NK-92 (cell line): ENCODE measurements at regions not wholly inside any gene's neighbourhood (a gene's known extent, or its start where the extent isn't known, plus 50 kb on each side); places are given as distances from the start of the nearest gene placed in this dataset.
A peak's percentile ranks its signal among the peaks of the same experiment; 100 is the strongest.

Source experiments
- DNase-seq: peaks from one replicate; lab custom pipeline; 2025; ENCODE audit not compliant: unreplicated experiment; lab: John Stamatoyannopoulos, UW

DNA sequence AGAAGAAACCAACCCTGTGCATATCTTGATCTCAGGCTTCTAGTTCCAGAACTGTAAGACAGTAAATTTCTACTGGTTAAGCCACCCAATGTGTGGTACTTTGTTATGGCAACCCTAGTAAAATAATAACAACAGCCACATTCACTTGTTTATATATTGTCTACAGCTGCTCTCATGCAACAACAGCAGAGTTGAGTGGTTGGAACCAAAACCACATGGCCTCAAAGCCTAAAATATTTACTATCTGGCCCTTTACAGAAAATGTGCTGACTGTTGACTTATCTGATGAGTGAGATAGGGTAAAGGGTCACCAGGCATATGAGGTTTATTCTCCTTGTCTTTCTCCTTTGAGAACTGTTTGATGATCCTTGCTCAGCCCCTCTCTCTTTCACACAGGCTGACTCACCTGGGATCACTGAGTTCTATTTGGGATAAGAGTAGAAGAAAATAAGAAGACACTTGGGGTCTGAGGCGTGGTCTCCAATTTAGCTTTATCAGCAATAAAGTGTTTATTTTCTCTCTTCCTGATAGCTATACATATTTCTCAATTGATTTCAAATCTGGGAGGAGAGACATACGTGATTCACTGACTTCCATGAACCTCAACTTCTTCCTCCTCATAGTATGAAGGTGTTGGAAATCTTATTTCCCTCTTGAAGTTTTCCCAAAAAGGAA is 227.5 kb upstream of the STARD13 start:
- no peak for DNase-seq

DNA sequence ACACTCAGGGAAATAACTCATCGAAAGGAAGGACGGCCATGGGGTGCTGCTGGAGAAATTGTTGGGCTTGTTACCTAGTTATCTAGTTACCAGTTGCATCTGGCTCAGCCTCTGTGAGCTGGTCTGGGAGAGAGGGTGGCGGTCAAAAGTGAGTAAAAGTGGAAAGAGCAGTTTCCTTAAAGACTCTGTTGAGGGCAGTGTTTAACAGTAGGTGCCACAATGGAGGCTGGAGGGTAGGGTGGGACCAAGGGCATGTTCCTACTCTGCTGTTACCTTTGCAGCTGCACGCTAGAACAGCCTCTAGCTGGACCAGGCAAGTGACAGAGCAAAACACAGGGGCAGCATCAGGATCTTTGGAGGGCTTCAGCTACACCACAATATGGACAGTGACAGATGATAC is 228.8 kb upstream of the STARD13 start:
- no peak for DNase-seq

DNA sequence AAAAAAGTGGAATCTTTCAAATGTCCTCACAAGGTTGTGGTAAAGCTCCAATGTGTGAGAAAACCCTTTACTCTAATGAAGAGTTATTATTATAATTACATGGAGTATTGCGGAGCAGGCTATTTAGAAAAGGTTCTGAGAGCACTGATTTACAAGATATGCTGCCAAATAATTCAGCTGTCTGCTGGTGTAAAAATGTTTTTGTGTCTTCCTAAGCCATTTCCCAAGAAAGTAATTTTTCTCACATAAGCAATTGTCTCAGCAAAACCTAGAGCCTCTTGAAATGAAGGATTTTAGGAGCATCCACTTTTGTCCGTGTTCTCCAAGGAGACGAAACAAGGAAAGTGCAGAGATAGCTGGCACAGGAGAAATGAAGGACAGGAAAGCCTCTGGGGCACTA is 229.6 kb upstream of the STARD13 start:
- DNase-seq: no peak

DNA sequence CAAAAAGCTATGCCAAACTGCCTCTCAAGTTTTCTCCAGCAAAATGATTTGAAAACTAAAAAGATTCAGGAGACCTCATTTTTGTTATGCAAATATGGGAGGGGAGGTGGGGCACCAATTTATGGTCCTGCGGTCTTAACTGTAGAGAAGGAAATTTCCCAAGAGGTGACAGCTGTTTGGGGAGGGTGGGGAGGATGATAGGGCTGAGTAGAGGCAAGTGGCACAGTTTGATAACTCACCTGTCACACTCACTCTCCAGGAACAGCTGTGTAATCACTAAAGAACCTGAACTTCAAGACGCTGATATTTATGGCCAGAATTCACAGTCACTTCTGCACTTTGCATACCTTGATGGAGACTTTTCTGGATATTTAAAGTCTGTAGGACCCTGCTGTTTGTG is 232.9 kb upstream of the STARD13 start:
- no peak for DNase-seq

DNA sequence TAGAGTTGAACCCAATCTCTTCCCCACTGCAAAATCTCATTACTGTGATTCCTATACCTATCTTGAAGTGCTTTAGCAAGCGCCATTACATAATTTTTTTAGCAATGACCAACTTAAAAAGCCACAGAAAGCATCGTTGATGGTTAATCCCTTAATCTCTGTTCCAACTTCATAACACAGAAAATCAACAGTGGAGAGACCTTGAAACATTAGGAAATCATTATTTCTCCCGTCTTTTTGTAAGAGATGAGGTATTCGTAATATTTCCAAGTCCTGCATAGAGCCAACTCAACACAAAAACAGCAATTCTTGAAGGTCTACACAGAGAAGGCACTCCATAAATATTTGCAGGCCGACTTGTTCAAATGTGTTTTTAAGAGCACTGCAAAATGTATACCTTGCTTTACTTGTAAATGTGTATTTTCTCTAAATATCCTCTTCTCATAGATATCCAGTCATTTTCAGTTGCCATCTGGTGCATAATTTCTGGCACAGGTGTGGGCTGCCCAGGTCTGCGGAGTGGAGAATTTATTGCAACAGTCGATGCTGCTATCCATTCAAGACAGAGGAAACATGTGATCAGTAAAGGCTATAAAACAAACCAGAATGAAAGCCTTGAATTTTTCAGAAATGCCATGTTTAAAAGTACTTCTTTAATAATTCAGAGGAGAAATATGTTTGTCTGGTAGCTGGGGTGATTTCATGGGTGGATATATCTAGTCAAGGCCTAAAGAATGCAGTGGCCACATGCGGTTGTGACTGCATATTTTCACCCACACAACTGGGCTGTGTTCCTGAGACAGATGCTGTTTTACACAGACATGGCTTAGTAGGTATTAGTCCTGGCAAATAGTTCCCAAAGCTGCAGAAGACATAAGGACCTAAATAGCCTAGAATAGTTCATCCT is 234.3 kb upstream of the STARD13 start:
- no peak for DNase-seq

DNA sequence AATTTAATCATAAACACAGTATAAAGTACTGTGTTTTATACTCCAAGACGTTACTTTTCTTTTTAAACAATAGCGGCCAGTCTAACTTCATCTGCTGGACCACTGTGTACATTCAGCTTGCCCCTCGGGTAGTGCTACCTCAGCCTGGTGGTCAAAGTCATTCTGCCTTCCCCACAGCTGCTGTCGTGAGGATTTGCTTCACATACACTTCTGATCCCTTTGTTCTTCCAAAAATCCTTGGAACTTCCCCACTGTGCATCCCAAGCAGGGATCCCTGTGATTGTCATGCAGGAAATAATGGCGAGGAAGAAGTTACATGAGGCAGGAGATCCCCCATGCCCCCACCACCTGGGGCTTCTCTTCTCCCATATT is 234.9 kb upstream of the STARD13 start:
- DNase-seq: no peak

DNA sequence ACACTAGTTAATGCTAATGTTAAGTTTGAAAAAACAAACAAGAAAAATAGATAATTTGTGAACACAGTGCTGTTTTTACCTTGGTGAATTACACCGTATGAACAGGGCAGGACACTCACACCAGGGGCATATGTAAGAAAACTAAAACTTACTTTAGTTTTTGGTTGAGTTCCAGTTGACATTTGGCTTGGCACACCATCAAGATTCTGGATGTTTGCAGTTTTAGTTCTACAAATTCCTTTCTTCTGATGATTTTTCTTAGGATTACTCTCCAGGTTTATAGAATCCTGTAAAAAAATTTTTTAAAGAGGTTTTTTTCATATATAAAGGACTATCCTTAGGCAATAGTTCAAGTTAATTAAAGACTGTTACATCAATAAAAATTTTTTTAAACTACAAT is 238.5 kb upstream of the STARD13 start:
- no peak for DNase-seq

DNA sequence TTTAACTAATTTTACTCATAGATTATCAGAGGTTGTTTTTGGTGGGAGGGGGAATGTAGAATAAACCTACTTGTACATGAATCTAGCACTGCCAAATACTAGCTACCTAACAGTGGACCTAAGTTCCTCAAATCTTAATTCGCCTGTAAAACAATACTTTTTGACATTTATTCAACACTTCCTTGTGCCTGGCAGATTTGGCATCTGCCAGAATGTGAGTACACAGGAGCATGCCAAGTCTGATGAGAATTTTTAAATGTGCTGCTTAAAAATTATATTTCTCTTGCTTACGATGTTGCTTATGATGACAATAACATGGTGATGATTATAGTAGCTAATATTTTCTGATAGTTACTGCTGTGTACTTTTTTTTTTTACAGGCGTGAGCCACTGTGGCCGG is 240.2 kb upstream of the STARD13 start:
- DNase-seq: no peak

DNA sequence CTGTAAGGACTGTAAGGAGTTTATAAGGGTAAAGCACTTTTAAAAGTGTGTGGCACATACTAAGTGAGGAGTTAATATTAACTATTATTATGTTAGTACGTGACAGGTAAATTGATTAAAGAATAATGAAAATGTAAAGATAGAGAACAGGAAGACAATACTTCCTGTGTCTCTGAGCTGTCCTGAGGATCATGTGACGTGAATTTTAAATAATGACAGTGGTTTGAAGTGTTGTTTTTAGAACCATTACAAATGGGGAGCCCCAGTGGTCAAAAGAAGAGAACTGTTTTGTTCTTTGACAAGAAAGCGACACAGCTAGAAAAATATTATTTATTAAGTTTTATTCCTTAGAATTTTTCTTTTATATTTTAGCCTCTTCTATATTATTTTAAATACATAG is 241.2 kb upstream of the STARD13 start:
- DNase-seq: no peak

DNA sequence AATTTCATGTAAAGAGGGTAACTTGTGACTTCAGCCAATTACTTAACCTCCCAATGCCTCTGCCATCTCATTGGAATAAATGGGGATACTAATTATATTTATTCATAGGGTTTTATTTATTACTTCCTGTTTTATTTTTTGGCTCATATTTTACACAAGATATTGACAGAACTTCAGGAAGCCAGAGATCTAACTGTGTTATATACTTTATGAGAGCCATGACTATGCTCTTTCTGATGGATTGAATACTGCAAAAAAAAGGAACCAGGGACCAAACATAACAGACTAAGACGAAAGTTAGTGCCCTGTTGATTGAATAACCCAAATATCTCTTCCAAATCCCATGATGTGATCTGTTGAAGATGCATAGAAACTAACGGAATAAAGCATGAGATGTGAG is 243.3 kb upstream of the STARD13 start:
- no peak for DNase-seq

DNA sequence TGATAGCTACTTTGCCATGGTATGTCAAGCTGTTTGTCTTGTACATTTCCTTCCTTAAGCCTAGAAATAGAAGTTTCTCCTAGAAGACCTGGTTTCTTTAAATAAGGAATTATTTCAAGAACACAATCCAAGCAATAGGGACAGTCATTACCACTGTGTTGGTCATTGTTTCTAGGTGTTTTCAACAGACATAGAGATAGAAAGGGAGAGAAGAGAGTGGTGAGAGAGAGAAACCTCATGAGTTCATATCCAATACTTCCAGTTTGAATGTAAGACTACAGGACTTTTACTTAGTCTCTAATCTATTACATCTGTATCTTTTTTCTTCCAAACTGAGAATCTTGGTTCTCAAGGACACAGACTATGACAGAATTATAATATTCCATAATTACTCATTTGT is 245.9 kb upstream of the STARD13 start:
- DNase-seq: no peak

DNA sequence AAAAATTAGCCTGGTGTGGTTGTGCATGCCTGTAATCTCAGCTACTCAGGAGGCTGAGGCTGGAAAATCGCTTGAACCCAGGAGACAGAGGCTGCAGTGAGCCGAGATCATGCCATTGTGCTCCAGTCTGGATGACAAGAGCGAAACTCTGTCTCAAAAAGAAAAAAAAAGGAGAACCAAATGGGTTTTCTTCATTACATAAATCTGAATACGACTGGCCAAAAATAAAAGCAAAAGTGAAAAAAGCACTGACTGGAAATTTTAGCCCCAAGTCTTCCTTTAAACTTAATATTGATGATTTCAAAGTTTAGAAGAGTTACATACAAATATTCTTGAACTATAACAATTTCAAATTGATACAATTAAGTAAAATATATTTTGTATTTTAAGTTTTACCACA is 249.5 kb upstream of the STARD13 start:
- DNase-seq: no peak

DNA sequence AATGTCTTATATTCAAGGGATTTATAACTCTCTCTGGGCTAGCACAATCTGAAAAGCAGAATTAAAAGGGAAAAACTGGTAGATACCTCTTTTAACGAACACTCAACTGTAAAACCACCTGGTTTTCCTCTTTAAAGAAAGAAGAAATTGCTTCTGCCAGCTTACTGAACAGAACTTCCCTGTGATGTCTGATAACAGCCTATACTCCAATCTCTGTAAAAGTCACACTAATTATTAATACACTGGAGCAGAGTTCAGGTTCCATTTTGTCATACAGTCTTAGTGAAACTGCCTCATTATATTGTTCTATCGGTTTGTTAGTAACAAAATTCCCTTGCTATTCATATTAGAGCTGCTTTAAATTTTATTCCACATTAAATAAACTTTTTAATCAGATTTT is 251.0 kb upstream of the STARD13 start:
- DNase-seq: no peak

DNA sequence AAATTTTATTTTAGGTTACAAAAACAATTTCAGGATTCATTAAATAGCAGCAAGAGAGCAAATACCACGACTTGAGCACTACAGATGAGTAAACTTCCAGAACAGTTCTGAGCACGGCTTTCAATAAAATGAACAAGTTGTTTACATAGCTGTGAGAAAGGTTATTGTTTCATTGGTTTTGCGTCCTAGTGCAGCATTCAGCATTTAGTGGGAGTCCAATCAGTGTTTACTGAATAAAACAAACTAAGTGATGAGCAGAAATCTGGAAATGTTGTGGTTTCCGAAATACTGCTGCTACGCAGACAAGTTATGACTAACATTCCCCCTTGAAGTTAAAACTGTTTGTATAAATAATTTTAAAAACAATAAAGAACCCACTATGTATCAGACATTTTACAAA is 251.5 kb upstream of the STARD13 start:
- DNase-seq: no peak

DNA sequence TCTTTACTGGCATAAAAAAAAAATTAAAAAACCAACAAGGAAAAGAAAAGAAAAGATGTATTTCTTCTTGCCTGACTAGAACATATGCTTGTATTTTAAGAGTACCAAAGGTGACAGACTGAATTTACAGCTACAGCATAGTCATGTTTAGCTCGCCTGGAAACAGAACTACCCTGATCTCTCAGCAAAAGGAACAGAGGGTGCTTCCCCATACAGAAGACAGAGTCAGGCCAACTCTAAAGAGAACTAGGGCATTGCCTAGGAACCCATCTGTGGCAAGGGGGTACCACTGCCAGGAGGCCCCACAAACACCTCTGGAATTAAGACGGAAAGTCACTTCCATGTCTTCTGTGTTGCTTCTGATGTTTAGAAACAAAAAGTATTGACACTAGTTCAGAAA is 252.1 kb upstream of the STARD13 start:
- no peak for DNase-seq

DNA sequence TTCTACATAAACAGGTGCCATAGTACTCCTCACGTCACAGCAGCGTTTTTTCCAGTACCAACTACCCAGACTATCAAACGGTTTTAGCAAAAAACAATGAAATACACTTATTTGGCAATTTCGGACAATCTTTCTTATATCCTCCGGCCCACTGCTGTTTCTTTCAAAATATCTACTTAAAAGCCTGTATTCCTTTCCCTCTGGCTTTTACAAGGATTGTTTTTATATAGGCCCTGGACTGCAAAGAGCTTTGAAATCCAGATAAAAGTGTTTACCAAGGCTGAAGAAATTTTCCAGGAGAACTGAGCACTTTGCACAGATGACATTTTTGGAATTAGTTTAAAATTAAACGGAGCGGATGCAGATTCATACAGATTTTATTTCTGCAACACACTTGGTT is 255.9 kb upstream of the STARD13 start:
- DNase-seq: no peak

DNA sequence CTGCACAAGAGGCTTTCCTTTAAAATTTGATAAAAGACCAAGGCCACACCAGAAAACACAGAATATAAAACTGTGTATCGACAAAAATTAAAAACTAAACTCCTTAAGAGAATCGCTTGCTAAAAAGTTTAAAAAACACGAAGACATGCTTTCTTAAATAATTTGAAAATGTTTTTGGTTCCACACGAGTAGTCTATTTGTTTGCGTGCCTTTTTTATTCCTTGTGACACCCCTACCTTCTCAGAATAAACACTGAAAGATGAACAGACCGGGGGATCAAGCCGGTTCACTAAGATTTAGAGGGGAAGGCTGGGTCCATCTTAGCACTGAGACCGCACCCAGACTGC is 256.4 kb upstream of the STARD13 start:
- no peak for DNase-seq

DNA sequence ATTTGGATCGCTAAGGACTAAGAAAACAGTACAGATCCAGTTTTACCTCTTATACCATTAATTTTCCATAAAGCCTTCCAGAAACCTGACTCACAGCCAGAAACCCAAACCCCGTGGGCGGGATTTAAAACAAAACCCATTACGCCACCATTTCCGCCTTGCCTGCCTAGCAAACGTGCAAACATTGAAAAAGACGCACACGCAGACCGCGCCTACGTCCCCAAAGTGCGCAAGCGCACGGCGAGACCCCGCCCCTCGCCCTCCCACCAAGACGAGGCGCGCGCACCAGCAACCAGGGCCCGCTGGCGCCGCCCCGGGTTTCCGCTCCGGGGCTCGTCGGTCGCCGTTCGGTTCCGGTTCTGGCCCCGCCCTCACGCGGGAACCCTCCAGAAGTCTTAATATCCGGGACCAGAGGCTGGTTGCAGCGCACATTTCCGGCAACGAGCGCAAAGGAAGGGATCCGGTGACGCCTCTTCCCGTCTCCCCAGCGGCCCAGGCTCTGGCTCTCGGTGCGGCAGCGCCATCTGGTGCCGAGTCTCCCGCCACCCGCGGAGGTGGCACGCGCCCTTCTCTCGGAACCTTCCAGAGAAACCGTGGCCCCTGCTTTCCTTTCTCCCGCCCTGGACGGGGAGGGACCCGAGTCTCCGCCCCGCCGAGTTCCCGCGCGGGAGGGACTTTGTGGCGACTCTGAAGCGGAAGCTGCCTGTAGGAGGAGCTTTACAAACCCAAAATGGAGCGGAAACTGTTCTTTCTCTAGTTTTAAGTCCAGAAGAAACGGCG is 256.9 kb upstream of the STARD13 start:
- DNase-seq: peak; percentile 95

DNA sequence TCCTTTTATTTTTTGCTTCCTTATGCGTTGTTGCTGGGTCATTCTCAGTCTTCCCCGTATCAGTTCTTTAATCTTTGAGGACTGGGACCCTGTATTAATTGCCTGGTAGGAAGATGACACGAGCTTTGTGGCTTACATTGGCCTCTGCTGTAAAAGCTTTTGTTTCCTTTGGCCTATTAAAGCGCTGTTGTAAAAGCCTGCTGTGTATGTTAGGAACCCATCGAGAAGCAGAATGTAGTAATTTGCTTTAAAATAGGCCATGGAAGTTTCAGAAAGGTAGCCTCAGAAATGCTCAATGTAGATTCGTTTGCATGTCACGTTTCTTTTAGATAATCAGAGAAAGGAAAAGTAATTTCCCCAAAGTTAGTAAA is 257.5 kb upstream of the STARD13 start:
- DNase-seq: no peak

DNA sequence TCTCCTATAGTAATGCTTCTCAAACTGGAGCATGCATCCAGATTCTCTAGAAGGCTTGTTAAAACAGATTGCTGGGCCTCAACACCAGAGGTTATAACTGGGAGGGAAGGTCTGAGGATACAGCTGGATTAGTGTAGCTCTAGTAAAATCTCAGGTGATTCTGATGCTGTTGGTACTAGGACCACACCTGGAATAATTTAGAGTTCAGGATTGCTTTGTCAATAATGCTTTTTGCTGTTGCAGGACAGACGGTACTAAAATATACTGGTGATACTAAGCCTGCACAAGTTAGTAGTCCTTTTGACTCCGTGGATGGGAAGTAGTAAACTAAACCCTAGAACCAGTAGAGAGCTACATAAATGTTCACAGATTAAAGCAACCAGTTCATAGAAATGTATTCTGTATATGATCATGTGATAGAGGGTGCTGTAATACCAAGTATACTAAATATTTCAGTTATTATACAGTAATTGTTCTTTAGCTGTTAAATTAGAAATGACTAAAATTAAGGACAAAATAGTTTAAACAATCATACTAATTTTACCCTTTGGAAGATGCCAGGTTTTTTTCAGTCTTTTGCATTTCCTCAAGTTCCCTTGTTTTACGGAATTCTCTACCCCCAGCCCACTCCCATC is 258.2 kb upstream of the STARD13 start:
- no peak for DNase-seq

DNA sequence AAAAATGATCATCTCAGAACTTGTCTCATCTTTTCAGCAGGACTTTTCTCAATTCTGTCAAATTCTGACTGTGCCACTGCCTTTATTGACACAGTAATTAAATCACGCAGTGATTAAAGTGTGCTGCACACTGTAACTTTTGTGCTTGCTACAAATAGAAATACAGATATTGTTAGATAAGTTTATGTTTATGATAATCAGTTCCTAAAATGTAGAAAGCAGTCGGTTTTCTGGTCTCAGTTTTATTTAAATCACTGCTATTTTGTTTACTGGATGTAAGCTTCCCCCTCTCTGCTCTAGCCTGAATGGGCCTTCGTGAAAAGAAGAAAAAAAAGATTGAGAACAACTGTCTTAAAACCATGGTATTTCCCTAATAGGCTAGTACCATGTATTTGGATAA is 258.8 kb upstream of the STARD13 start:
- DNase-seq: no peak

DNA sequence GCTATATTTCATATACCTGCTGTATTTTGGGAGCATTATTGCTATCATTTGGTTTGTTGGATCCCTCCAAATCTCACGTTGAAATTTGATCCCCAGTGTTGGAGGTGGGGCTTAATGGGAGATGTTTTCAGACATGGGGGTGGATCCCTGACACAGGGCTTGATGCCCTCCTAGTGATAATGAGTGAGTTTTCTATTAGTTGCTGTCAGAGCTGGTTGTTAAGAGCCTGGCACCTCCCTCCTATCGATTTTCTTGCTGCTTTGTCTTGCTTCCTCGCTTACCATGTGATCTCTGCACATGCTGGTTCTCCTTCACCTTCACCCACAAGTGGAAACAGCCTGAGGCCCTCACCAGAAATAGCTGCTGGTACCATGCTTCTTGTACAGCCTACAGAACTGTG is 259.9 kb upstream of the STARD13 start:
- DNase-seq: no peak
